Adipocyte (in vitro differentiated cells): ENCODE measurements at regions not wholly inside any gene's neighbourhood (a gene's known extent, or its start where the extent isn't known, plus 50 kb on each side); places are given as distances from the start of the nearest gene placed in this dataset.
"Not testable (repeated sequence)": the region's sequence is repeated elsewhere in the genome, so short reads cannot be mapped to it uniquely, and the experiment has no call there.

Experiments
- DNase-seq: peaks from one replicate; pipeline ENCODE4 v3.0.0-alpha.2; 2015; ENCODE audit warnings: low read depth
- H3K27me3 ChIP-seq: replicated peaks from 2 replicates; pipeline ENCODE4 v1.7.0; 2013; ENCODE audit warnings: mild to moderate bottlenecking, low read length, moderate library complexity; ENCODE audit not compliant: control insufficient read depth, insufficient read depth
- H3K36me3 ChIP-seq: 2 replicates; pipeline ENCODE4 v1.7.0; 2013; ENCODE audit warnings: low read length, mild to moderate bottlenecking, moderate library complexity; ENCODE audit not compliant: control insufficient read depth, insufficient read depth, severe bottlenecking
- H3K4me1 ChIP-seq: 2 replicates; pipeline ENCODE4 v1.7.0; 2013; ENCODE audit warnings: mild to moderate bottlenecking, low read length, moderate library complexity; ENCODE audit not compliant: control insufficient read depth, insufficient read depth
- H3K4me3 ChIP-seq: 2 replicates; pipeline ENCODE4 v1.7.0; 2013; ENCODE audit warnings: mild to moderate bottlenecking, low read length, moderate library complexity
- H3K9ac ChIP-seq: 2 replicates; pipeline ENCODE4 v1.7.0; 2013; ENCODE audit warnings: mild to moderate bottlenecking, low read length, moderate library complexity
- H3K9me3 ChIP-seq: 2 replicates; pipeline ENCODE4 v1.7.0; 2013; ENCODE audit warnings: mild to moderate bottlenecking, low read length, moderate library complexity; ENCODE audit not compliant: control insufficient read depth

DNA sequence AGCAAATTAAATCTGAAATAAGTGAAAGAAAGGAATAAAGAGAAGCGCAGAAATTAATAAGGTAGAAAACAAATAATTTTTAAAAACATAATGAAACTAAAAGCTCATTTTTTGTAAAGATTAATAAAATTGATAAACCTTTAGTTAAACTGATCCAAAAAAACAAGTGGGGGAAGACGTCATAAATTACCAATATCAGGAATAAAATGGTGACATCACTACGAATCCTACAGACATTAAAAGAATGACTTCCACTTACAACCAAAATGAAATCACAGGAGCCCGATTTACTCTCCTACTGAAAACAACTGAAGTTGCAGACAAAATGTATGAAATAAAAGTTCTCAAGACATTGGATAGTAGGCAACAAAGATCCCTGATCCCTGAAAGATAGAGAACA is 68.1 kb upstream of the IFFO2 start:
- no peak for DNase-seq
- Histone ChIP-seq H3K9me3 (peaks cover 4% of the 10 kb centered on the region), H3K4me1 (no peaks in the 10 kb centered on the region), H3K9ac (no peak overlapping the region), H3K36me3 (no peaks in the 10 kb centered on the region), H3K4me3 (no peak overlapping the region), H3K27me3 (peaks cover 6% of the 10 kb centered on the region)

DNA sequence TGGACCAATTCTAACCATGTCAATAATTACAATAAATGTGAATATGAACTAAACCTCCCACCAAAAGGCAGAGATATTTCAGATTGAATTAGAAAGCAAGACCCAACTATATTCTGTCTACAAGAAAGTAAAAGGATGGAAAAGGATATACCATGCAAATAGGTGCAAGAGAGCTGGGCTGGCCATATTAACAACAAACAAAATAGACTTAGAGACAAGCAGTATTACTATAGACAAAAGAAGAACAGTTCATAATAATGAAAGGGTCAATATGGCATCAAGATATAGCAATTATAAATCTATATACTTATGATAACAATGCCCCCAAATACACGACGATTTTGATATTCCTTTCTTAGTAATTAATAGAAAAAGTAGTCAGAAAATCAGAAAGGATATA is 67.3 kb upstream of the IFFO2 start:
- H3K4me3 ChIP-seq = no peak overlapping the region
- H3K9ac ChIP-seq = no peak overlapping the region
- H3K9me3 ChIP-seq = peaks cover 4% of the 10 kb centered on the region
- H3K27me3 ChIP-seq = peaks cover 6% of the 10 kb centered on the region
- no peaks in the 10 kb centered on the region for H3K4me1 ChIP-seq
- no peak for DNase-seq
- no peaks in the 10 kb centered on the region for H3K36me3 ChIP-seq

DNA sequence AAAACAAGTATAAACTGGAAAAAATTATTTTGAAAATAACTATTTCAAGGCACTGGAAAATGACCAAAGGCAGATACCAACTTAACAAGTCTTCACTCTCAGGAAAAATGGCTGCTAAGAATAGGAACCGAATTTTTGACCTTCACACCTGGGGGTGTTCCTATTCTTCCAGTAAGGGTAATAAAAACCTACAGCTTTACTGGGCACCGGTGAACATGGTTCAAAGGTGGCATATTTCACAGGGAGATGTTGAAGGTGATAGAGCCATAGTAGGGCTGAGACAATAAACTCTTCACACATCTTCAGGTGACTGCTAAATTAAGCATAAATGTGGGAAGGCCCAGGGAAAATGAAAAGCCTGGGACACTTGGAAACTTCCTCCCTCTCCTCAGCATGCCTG is 65.4 kb upstream of the IFFO2 start:
- Histone ChIP-seq H3K36me3 (no peaks in the 10 kb centered on the region), H3K27me3 (no peaks in the 10 kb centered on the region), H3K9ac (no peak overlapping the region), H3K9me3 (peaks cover 4% of the 10 kb centered on the region), H3K4me1 (no peaks in the 10 kb centered on the region), H3K4me3 (no peak overlapping the region)
- no peak for DNase-seq

DNA sequence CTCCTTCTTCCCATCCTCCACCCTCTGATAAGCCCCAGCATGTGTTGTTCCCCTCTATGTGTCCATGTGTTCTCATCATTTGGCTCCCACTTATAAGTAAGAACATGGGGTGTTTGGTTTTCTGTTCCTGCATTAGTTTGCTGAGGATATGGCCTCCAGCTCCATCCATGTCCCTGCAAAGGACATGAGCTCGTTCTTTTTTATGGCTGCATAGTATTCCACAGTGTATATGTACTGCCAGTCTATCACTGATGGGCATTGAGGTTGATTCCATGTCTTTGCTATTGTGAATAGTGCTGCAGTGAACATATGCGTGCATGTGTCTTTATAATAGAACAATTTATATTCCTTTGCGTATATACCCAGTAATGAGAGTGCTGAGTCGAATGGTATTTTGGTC is 62.8 kb upstream of the IFFO2 start:
- DNase-seq, H3K4me3 ChIP-seq, H3K9me3 ChIP-seq, H3K27me3 ChIP-seq, H3K4me1 ChIP-seq, H3K9ac ChIP-seq, H3K36me3 ChIP-seq: not testable (repeated sequence)

DNA sequence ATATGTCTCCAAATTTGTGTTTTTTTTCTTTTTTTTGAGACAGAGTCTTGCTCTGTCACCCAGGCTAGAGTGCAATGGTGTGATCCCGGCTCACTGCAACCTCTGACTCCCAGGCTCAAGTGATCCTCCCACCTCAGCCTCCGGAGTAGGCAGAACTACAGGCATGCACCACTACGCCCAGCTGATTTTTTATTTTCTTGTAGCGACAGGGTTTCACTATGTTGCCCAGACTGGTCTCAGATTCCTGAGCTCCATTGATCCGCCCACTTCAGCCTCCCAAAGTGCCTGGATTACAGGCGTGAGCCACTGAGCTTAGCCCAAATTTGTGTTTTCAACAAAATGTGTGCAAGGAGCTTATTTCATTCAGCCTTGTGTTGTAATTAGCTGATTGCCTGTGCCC is 59.0 kb upstream of the IFFO2 start:
- no peaks in the 10 kb centered on the region for H3K9me3 ChIP-seq
- peaks cover 23% of the 10 kb centered on the region for H3K4me1 ChIP-seq
- no peak for DNase-seq
- H3K36me3 ChIP-seq = no peaks in the 10 kb centered on the region
- H3K4me3 ChIP-seq = no peak overlapping the region
- no peak overlapping the region for H3K9ac ChIP-seq
- H3K27me3 ChIP-seq = no peaks in the 10 kb centered on the region

DNA sequence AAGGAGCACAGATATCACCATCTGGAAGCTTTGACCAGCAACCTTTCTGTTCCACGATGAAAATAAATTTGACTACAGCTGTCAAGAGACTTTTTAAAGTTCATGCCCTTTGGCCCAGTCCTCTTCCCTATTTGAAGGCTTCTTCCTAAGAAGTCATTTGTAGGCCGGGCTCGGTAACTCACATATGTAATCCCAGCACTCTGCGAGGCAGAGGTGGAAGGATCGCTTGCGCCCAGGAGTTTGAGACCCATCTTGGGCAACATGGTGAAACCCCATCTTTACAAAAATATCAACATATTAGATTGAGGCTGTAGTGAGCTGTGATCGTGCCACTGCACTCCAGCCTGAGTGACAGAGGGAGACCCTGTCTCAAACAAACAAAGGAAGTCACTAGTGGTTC is 58.3 kb upstream of the IFFO2 start:
- Histone ChIP-seq H3K27me3 (no peaks in the 10 kb centered on the region), H3K4me1 (peaks cover 30% of the 10 kb centered on the region), H3K4me3 (no peak overlapping the region), H3K36me3 (no peaks in the 10 kb centered on the region), H3K9ac (no peak overlapping the region), H3K9me3 (no peaks in the 10 kb centered on the region)
- DNase-seq = no peak

DNA sequence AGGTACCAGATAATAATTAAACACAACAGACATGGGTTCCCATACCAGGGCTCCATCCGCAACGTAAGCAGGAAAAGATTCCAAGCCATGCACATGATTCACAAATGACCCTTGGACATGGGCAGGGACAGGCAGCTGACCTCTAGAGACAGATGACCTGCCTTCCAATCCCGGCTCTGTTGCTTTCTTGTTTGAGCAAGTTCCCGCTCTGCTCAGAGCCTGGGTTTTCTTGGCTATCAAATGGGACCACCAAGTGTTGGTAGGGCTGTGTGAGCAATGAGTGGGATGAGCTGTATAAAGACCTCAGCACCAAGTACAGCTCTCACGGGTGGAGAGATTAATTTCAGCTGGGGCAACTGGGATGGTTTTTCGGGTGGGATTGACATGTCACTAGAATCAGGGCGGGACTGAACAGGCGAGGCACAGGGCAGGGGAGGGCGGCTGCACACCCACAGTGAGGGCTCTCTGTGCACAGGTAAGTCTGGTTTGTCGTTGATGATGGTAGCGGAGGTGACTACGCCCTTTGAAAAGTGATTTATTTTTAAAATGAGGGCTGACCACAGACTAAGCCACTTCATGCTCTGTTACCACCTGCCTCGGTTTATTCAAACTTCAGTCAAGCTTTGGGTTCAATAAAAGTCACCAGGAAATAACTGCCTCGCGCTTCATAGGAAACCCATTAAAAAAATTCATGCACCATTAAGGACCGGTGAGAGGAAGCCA is 57.5 kb upstream of the IFFO2 start:
- Histone ChIP-seq H3K4me3 (no peak overlapping the region), H3K4me1 (peaks cover 31% of the 10 kb centered on the region), H3K27me3 (no peaks in the 10 kb centered on the region), H3K9me3 (no peaks in the 10 kb centered on the region), H3K9ac (no peak overlapping the region), H3K36me3 (no peaks in the 10 kb centered on the region)
- DNase-seq = no peak

DNA sequence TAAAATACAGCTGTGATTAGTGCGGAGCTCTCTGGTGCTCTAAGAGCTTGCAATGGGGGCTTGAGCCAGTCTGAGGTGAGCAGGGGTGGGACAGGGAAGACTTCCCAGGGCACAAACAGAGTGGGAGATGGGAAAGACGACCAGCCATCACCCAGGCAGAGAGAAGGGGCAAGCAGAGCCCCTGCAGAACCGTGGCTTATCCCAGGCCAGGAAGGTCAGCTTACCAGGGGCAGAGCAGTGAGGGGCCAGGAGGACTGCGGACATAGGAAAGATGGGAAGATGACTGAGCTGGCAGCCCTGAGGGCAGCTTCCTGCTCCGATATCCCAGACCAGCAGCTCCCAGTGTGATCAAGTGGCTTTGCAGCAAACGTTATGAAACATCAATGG is 55.4 kb upstream of the IFFO2 start:
- no peak for DNase-seq

DNA sequence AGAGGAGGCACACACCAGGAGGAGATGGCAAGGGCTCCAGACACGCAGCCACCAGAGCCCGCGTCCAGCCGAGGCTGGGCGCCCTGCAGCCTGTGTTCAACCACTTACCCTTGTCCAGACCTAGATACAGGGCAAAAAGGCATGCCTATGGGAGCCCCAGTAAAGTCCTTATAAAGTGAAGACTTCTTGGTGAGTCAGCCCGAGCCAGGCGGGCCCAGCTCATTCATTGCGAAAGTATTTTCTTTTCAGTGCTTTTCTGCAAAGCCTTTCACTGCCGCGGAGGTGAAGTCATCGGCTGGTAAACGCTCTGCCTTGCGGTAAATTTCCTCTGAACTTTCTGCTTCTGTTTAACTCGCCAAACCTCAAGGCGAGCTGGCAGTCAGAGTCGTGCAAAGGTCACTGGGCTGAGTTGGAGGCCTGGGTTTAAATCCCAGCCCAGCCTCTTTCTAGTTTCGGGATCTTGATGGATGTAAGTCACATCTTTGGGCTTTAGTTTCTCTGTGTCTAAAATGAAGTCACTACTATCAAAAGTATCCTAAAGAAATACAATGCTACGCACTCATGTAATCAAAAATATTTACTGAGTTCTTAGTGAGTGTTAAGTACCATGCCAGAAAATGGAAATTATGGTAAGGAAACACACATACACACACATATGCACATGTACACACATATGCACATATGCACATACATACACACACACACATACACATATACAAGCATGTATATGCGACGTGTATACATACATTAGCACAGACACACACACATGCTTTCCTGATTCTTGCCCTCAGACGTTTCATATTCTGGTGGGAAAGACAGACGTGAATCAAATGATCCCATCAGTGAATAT is 54.7 kb upstream of the IFFO2 start:
- H3K4me1 ChIP-seq = peaks cover 44% of the 10 kb centered on the region
- no peaks in the 10 kb centered on the region for H3K9me3 ChIP-seq
- no peaks in the 10 kb centered on the region for H3K27me3 ChIP-seq
- peak overlapping the region; percentile 53 for H3K9ac ChIP-seq
- H3K4me3 ChIP-seq = peak overlapping the region; percentile 20
- no peaks in the 10 kb centered on the region for H3K36me3 ChIP-seq
- DNase-seq = peak; percentile 98

More for the DNA sequence above, 55.4 kb upstream of the IFFO2 start:
- Histone ChIP-seq H3K9ac (peak overlapping the region; percentile 8), H3K4me1 (peaks cover 43% of the 10 kb centered on the region), H3K36me3 (no peaks in the 10 kb centered on the region), H3K4me3 (no peak overlapping the region), H3K27me3 (no peaks in the 10 kb centered on the region), H3K9me3 (no peaks in the 10 kb centered on the region)

DNA sequence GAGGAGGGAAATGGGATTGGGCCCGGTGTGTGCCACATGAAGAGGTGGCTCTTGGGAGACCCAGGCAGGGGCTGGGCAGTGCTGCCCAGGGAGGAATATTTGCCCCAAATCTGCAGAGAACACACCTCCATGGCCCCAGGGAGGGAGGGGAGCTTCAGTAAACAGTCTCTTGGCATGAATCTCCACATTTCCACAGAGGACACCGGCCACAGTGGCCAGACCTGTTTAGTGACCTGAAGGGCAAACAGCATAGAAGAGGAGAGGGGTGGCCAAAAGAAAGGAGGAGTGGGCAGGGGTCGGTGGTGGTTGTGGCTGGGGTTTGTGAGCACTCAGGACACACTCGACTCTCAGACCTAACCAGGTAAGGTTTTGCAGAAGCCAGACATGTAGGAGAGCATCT is 54.0 kb upstream of the IFFO2 start:
- Histone ChIP-seq H3K9ac (peak overlapping the region; percentile 53), H3K36me3 (no peaks in the 10 kb centered on the region), H3K4me1 (peaks cover 44% of the 10 kb centered on the region), H3K4me3 (peak overlapping the region; percentile 20), H3K9me3 (no peaks in the 10 kb centered on the region), H3K27me3 (no peaks in the 10 kb centered on the region)
- no peak for DNase-seq

DNA sequence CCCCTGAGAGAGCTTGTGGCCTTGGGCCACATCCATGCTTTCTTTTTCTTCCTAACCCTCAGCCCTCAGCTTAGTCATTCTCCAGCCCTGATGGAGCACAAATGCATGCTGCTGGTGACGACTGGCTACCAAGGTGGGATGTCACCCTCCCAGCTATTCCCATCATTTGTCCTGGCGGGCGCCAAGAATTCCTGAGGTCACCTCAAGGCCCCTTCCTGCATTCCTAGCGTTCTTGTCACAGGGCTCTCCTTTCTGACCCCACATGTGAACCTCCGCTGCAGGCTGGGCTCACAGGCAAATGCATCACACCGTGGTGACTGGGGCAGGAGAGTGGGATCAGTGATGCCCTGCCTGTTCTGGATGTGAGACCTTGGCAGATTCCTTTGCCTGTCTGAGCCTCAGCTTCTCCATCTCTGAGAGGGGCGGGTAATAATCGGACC is 53.4 kb upstream of the IFFO2 start:
- no peaks in the 10 kb centered on the region for H3K36me3 ChIP-seq
- no peak overlapping the region for H3K9ac ChIP-seq
- no peak overlapping the region for H3K4me3 ChIP-seq
- H3K27me3 ChIP-seq = no peaks in the 10 kb centered on the region
- H3K4me1 ChIP-seq = peaks cover 44% of the 10 kb centered on the region
- H3K9me3 ChIP-seq = no peaks in the 10 kb centered on the region
- DNase-seq = peak; percentile 37
